ENCODE measurements at regions not wholly inside any gene's neighbourhood (a gene's known extent, or its start where the extent isn't known, plus 50 kb on each side); places are given as distances from the start of the nearest gene placed in this dataset.

DNA sequence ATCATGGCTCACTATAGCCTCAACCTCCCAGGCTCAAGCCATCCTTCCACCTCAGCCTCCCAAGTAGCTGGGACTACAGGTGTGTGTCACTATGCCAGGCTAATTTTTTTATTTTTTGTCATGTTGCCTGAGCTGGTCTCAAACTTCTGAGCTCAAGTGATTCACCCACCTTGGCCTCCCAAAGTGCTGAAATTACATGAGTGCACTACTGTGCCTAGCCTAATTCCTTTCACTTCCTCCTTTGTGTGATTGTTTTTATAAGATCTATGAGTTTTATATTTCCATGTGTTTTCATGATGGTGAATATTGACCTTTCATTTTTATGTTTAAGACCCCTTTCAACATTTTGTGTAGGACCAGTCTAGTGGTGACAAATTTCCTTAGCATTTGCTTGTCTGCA lies 55.2 kb upstream of the IL12B start:
- H3K36me3 ChIP-seq (replicated peaks in 1 of 2), result no peaks in the 10 kb centered on the region
- H3K27me3 ChIP-seq, result no peaks in the 10 kb centered on the region
- intact Hi-C loops (cut with DNase I), result no loop called here
- H3K4me1 ChIP-seq (replicated peaks in 1 of 2), result no peaks in the 10 kb centered on the region
- peaks cover 0 to 8% (median 6%) of the 10 kb centered on the region in 3 donors for H3K9me3 ChIP-seq (replicated peaks in 1 of 3)
- no peak overlapping the region for H3K27ac ChIP-seq
- TF ChIP-seq CTCF (IDR thresholded peaks at IDR 0.05), result no peak
- no peak for TF ChIP-seq POLR2A (IDR thresholded peaks at IDR 0.05)
- DNase-seq, result no peak
- H3K4me3 ChIP-seq, result no peak overlapping the region

DNA sequence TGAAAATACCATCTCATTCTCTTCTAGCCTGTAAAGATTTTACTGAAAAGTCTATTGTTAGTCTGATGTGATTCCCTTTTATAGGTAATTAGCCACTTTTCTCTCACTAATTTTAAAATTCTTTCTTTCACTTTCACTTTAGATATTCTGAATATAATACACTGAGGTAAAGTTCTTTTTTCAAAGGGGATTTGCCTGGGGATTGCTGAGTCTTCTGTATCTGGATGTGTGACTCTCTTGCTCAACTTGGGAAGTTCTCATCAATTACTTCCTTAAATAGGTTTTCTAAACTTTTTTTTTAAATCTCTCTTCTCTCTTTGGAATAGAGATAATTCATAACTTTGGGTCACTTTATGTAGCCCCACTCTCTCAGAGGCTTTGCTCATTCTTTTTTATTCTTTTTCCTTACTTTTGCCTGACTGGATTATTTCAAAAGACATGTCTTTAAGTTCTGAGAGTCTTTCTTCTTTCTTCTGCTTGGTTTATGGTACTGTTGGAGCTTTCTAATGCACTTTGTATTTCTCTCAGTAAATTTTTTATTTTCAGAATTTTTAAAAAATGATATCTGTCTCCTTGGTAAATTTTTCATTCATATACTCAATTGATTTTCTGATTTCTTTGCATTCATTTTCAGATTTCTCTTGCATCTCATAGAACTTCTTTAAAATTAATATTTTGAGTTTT lies 55.9 kb upstream of the IL12B start:
- Histone ChIP-seq H3K36me3 (replicated peaks in 1 of 2) (no peaks in the 10 kb centered on the region), H3K4me1 (replicated peaks in 1 of 2) (no peaks in the 10 kb centered on the region), H3K4me3 (no peak overlapping the region), H3K27me3 (no peaks in the 10 kb centered on the region), H3K27ac (no peak overlapping the region), H3K9me3 (replicated peaks in 1 of 3) (peaks cover 0 to 8% (median 6%) of the 10 kb centered on the region in 3 donors)
- TF ChIP-seq POLR2A (IDR thresholded peaks at IDR 0.05), result no peak
- TF ChIP-seq CTCF (IDR thresholded peaks at IDR 0.05), result no peak
- no peak for DNase-seq
- intact Hi-C loops (cut with DNase I), result no loop called here

- no peaks in the 10 kb centered on the region for H3K36me3 ChIP-seq (replicated peaks in 1 of 2)
- H3K9me3 ChIP-seq (replicated peaks in 1 of 3), result no peaks in the 10 kb centered on the region
- TF ChIP-seq CTCF (IDR thresholded peaks at IDR 0.05) (no peak), POLR2A (IDR thresholded peaks at IDR 0.05) (no peak)
- 70 to 85% (median 80%) methylated on average over 2 of the region's 2 CpGs for WGBS, 4 donors
- H3K4me1 ChIP-seq (replicated peaks in 1 of 2), result no peaks in the 10 kb centered on the region
- intact Hi-C loops (cut with DNase I), result no loop called here
- no peak overlapping the region for H3K27ac ChIP-seq
- no peak for DNase-seq
- H3K4me3 ChIP-seq, result no peak overlapping the region
- peaks cover 4% of the 10 kb centered on the region for H3K27me3 ChIP-seq
These were observed 62.6 kb upstream of the IL12B start for GRCh38 chr5:159392871-159393270.

DNA sequence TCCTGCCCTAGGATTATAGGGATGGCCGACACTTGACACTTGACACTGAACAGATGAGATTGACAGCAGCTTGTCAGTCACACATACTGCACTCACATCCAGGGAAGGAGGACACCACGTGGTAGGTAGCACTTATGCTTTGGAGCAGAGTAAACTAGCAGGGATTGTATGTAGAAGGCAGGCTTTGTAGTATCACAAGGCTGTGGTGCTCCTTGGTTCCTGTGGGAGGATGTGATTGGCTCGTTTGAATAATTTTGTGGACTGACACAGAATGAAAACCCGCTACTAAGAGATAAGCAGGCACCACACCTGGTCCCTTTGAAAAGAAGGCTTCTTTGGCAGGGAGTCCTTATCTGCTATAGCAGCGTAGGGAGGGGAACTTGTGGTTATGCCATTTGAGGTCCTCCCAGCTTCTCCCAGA lies 63.6 kb upstream of the IL12B start:
- intact Hi-C loops (cut with DNase I), result no loop called here
- Histone ChIP-seq H3K36me3 (replicated peaks in 1 of 2) (no peaks in the 10 kb centered on the region), H3K4me3 (no peak overlapping the region), H3K27ac (no peak overlapping the region), H3K4me1 (replicated peaks in 1 of 2) (no peaks in the 10 kb centered on the region), H3K27me3 (peaks cover 4% of the 10 kb centered on the region), H3K9me3 (replicated peaks in 1 of 3) (no peaks in the 10 kb centered on the region)
- TF ChIP-seq CTCF (IDR thresholded peaks at IDR 0.05), result no peak
- no peak for TF ChIP-seq POLR2A (IDR thresholded peaks at IDR 0.05)
- WGBS, 4 donors, result 52 to 61% (median 53%) methylated on average over 5 of the region's 5 CpGs
- DNase-seq, result no peak
